ENCODE measurements at regions not wholly inside any gene's neighbourhood (a gene's known extent, or its start where the extent isn't known, plus 50 kb on each side); places are given as distances from the start of the nearest gene placed in this dataset.
A peak's percentile ranks its signal among the peaks of the same experiment; 100 is the strongest.
"Not testable (repeated sequence)": the region's sequence is repeated elsewhere in the genome, so short reads cannot be mapped to it uniquely, and the experiment has no call there.

- no peak overlapping the region for H3K4me3 ChIP-seq (ENCODE audit: control extremely low read depth in 1 of 5, extremely low read depth in 1 of 5, insufficient read depth in 1 of 5, low read depth in 2 of 5, low read length in 4 of 5)
- DNase-seq (no peak), ATAC-seq (ENCODE audit: low read depth) (no peak)
- no peak overlapping the region for H3K9ac ChIP-seq (ENCODE audit: low read length)
- Mint-ChIP-seq H3K9me3 (ENCODE audit: insufficient read depth) (no peaks in the 10 kb centered on the region), H3K27me3 (peaks cover 7% of the 10 kb centered on the region), H3K27ac (no peak overlapping the region), H3K4me3 (no peak overlapping the region), H3K4me1 (no peaks in the 10 kb centered on the region)
- POLR2A ChIA-PET = no interaction called here
- no peaks in the 10 kb centered on the region for H3K36me3 ChIP-seq (replicated peaks in 1 of 2; ENCODE audit: control extremely low read depth in 1 of 2, control insufficient read depth in 1 of 2, extremely low read depth in 1 of 2, insufficient read depth in 2 of 2, low read length in 1 of 2)
- H2AFZ ChIP-seq (ENCODE audit: insufficient read depth, low read depth, low read length, poor library complexity, severe bottlenecking) = no peak overlapping the region
- H3K4me2 ChIP-seq (replicated peaks; ENCODE audit: low read depth, low read length, poor library complexity, severe bottlenecking) = no peak overlapping the region
- H3K9me3 ChIP-seq (ENCODE audit: control extremely low read depth in 1 of 3, control insufficient read depth in 2 of 3, insufficient read depth in 1 of 3, low read length in 2 of 3) = no peaks in the 10 kb centered on the region
- WGBS (ENCODE audit: insufficient coverage) = no CpG with 5 or more reads among the region's 4 CpGs
- H3K4me1 ChIP-seq (ENCODE audit: control insufficient read depth in 2 of 2, insufficient read depth in 2 of 2, low read length in 2 of 2) = no peaks in the 10 kb centered on the region
- TF ChIP-seq EZH2 (IDR thresholded peaks at IDR 0.05; ENCODE audit: borderline replicate concordance, insufficient read depth, low read depth, low read length, poor library complexity, severe bottlenecking) (no peak), CTCF (IDR thresholded peaks at IDR 0.05) (no peak)
- H3K27ac ChIP-seq (ENCODE audit: low read length in 2 of 2) = no peak overlapping the region
- intact Hi-C loops (cut with micrococcal nuclease) = no loop called here
- no peaks in the 10 kb centered on the region for H3K79me2 ChIP-seq (ENCODE audit: control insufficient read depth, insufficient read depth, low read length)
- peaks cover 0 to 4% (median 0%) of the 10 kb centered on the region in 4 experiments for H3K27me3 ChIP-seq (replicated peaks in 1 of 4; ENCODE audit: control extremely low read depth in 1 of 4, control insufficient read depth in 3 of 4, insufficient read depth in 4 of 4, low read length in 3 of 4)
- CTCF ChIA-PET = no interaction called here
- H4K20me1 ChIP-seq (ENCODE audit: control insufficient read depth, insufficient read depth, low read length, poor library complexity, severe bottlenecking) = no peaks in the 10 kb centered on the region
Measured at GRCh38 chr2:217588266-217588665, 414.5 kb downstream of the TNS1 start.

- H3K27me3 Mint-ChIP-seq = no peaks in the 10 kb centered on the region
- CTCF ChIA-PET = no interaction called here
Measured at GRCh38 chr2:217585362-217585761, 417.4 kb downstream of the TNS1 start.

GRCh38 chr2:217580407-217580806 is 422.4 kb downstream of the TNS1 start:
- H3K9me3 Mint-ChIP-seq (ENCODE audit: insufficient read depth); ATAC-seq (ENCODE audit: low read depth); H3K4me2 ChIP-seq (replicated peaks; ENCODE audit: low read depth, low read length, poor library complexity, severe bottlenecking); H3K4me3 ChIP-seq (ENCODE audit: control extremely low read depth in 1 of 5, extremely low read depth in 1 of 5, insufficient read depth in 1 of 5, low read depth in 2 of 5, low read length in 4 of 5); H3K4me1 ChIP-seq (ENCODE audit: control insufficient read depth in 2 of 2, insufficient read depth in 2 of 2, low read length in 2 of 2); H4K20me1 ChIP-seq (ENCODE audit: control insufficient read depth, insufficient read depth, low read length, poor library complexity, severe bottlenecking); H3K4me3 Mint-ChIP-seq; H3K27me3 ChIP-seq (replicated peaks in 1 of 4; ENCODE audit: control extremely low read depth in 1 of 4, control insufficient read depth in 3 of 4, insufficient read depth in 4 of 4, low read length in 3 of 4); H3K9ac ChIP-seq (ENCODE audit: low read length); POLR2A ChIA-PET; H3K79me2 ChIP-seq (ENCODE audit: control insufficient read depth, insufficient read depth, low read length); H3K27ac Mint-ChIP-seq; H3K27ac ChIP-seq (ENCODE audit: low read length in 2 of 2); H3K36me3 ChIP-seq (replicated peaks in 1 of 2; ENCODE audit: control extremely low read depth in 1 of 2, control insufficient read depth in 1 of 2, extremely low read depth in 1 of 2, insufficient read depth in 2 of 2, low read length in 1 of 2); H3K27me3 Mint-ChIP-seq; intact Hi-C loops (cut with micrococcal nuclease); CTCF ChIA-PET; H3K9me3 ChIP-seq (ENCODE audit: control extremely low read depth in 1 of 3, control insufficient read depth in 2 of 3, insufficient read depth in 1 of 3, low read length in 2 of 3); H3K4me1 Mint-ChIP-seq; H2AFZ ChIP-seq (ENCODE audit: insufficient read depth, low read depth, low read length, poor library complexity, severe bottlenecking): not testable (repeated sequence)
- WGBS (ENCODE audit: insufficient coverage) = no CpG with 5 or more reads among the region's 1 CpG
- peak; percentile 6 for DNase-seq

More at GRCh38 chr2:217585362-217585761, 417.4 kb downstream of the TNS1 start:
- no peak overlapping the region for H3K27ac ChIP-seq (ENCODE audit: low read length in 2 of 2)
- WGBS (ENCODE audit: insufficient coverage) = 96% methylated on average over 3 of the region's 3 CpGs
- intact Hi-C loops (cut with micrococcal nuclease) = no loop called here
- peaks cover 0 to 4% (median 0%) of the 10 kb centered on the region in 4 experiments for H3K27me3 ChIP-seq (replicated peaks in 1 of 4; ENCODE audit: control extremely low read depth in 1 of 4, control insufficient read depth in 3 of 4, insufficient read depth in 4 of 4, low read length in 3 of 4)
- Mint-ChIP-seq H3K27ac (no peak overlapping the region), H3K4me1 (peaks cover 9% of the 10 kb centered on the region), H3K4me3 (no peak overlapping the region), H3K9me3 (ENCODE audit: insufficient read depth) (no peaks in the 10 kb centered on the region)
- no peak overlapping the region for H3K4me3 ChIP-seq (ENCODE audit: control extremely low read depth in 1 of 5, extremely low read depth in 1 of 5, insufficient read depth in 1 of 5, low read depth in 2 of 5, low read length in 4 of 5)
- no peaks in the 10 kb centered on the region for H3K4me1 ChIP-seq (ENCODE audit: control insufficient read depth in 2 of 2, insufficient read depth in 2 of 2, low read length in 2 of 2)
- POLR2A ChIA-PET = no interaction called here
- H3K9me3 ChIP-seq (ENCODE audit: control extremely low read depth in 1 of 3, control insufficient read depth in 2 of 3, insufficient read depth in 1 of 3, low read length in 2 of 3) = no peaks in the 10 kb centered on the region
- no peak for DNase-seq
- ATAC-seq (ENCODE audit: low read depth) = no peak
- no peaks in the 10 kb centered on the region for H3K36me3 ChIP-seq (replicated peaks in 1 of 2; ENCODE audit: control extremely low read depth in 1 of 2, control insufficient read depth in 1 of 2, extremely low read depth in 1 of 2, insufficient read depth in 2 of 2, low read length in 1 of 2)
- no peak overlapping the region for H3K9ac ChIP-seq (ENCODE audit: low read length)
- H2AFZ ChIP-seq (ENCODE audit: insufficient read depth, low read depth, low read length, poor library complexity, severe bottlenecking) = no peak overlapping the region
- no peak overlapping the region for H3K4me2 ChIP-seq (replicated peaks; ENCODE audit: low read depth, low read length, poor library complexity, severe bottlenecking)
- H4K20me1 ChIP-seq (ENCODE audit: control insufficient read depth, insufficient read depth, low read length, poor library complexity, severe bottlenecking) = no peaks in the 10 kb centered on the region
- no peaks in the 10 kb centered on the region for H3K79me2 ChIP-seq (ENCODE audit: control insufficient read depth, insufficient read depth, low read length)
- no peak for TF ChIP-seq EZH2 (IDR thresholded peaks at IDR 0.05; ENCODE audit: borderline replicate concordance, insufficient read depth, low read depth, low read length, poor library complexity, severe bottlenecking)
- TF ChIP-seq CTCF (IDR thresholded peaks at IDR 0.05) = no peak
